H1 (cell line): ENCODE measurements at regions not wholly inside any gene's neighbourhood (a gene's known extent, or its start where the extent isn't known, plus 50 kb on each side); places are given as distances from the start of the nearest gene placed in this dataset.

ENCODE experiments used
- CTCF ChIA-PET: fragments of 300-600 bp; sonication (Branson Sonifier 250); formaldehyde crosslinking; loops from one replicate; lab custom pipeline; 2021; ENCODE audit not compliant: partially characterized antibody; lab: Charles Lee
- POLR2A ChIA-PET: fragments of 300-600 bp; sonication (Branson Sonifier 250); formaldehyde crosslinking; loops from one replicate; lab custom pipeline; 2021; ENCODE audit warnings: inconsistent platforms; ENCODE audit not compliant: partially characterized antibody; lab: Charles Lee
- DNase-seq, 2 experiments: peaks; one replicate each; pipeline versions ENCODE4 v3.0.0 to v3.0.0-alpha.2; 2010 to 2022; ENCODE audit warnings: low spot score in 2 of 2, low read depth in 1 of 2, mixed read lengths in 1 of 2
- FAIRE-seq: peaks from 2 replicates; lab custom pipeline; 2011; peaks lifted over from hg19 to GRCh38; lab: Jason Lieb, UNC
- H2AFZ ChIP-seq: 2 replicates; pipeline ENCODE4 v1.8.1; 2012; ENCODE audit warnings: low read length, inconsistent platforms
- H2AK5ac ChIP-seq: 2 replicates; pipeline ENCODE4 v1.6.1; 2013; ENCODE audit warnings: low read depth, low read length
- H2BK120ac ChIP-seq: replicated peaks from 2 replicates; pipeline ENCODE3; 2013; ENCODE audit warnings: low read depth, low read length, inconsistent platforms
- H2BK12ac ChIP-seq: 2 replicates; pipeline ENCODE4 v1.6.1; 2013; ENCODE audit warnings: low read depth, low read length
- H2BK15ac ChIP-seq: 2 replicates; pipeline ENCODE4 v1.6.1; 2013; ENCODE audit warnings: low read length
- H2BK20ac ChIP-seq: 2 replicates; pipeline ENCODE4 v1.6.1; 2013; ENCODE audit warnings: low read length
- H2BK5ac ChIP-seq: 2 replicates; pipeline ENCODE4 v1.6.1; 2013; ENCODE audit warnings: low read depth, low read length
- H3K14ac ChIP-seq: 2 replicates; pipeline ENCODE4 v1.6.1; 2013; ENCODE audit warnings: inconsistent platforms; ENCODE audit not compliant: insufficient read length
- H3K18ac ChIP-seq: 2 replicates; pipeline ENCODE4 v1.6.1; 2013; ENCODE audit warnings: low read length; ENCODE audit errors: extremely low read depth
- H3K23ac ChIP-seq: 2 replicates; pipeline ENCODE4 v1.6.1; 2013; ENCODE audit warnings: inconsistent platforms; ENCODE audit not compliant: insufficient read length
- H3K23me2 ChIP-seq: 2 replicates; pipeline ENCODE4 v1.6.1; 2013; ENCODE audit warnings: low read depth, low read length
- H3K27ac ChIP-seq: 2 replicates; pipeline ENCODE4 v1.6.1; 2011; ENCODE audit warnings: low read depth, low read length, inconsistent platforms
- H3K27me3 ChIP-seq, 4 experiments: replicated peaks in 1 of 4; 1 replicate in 1 of 4; 2 replicates in 3 of 4; pipeline versions ENCODE4 v1.6.1 to v1.8.1; 2011 to 2013; ENCODE audit warnings: low read length in 3 of 4, mild to moderate bottlenecking in 3 of 4, inconsistent platforms in 2 of 4, mixed read lengths in 2 of 4, moderate library complexity in 1 of 4; ENCODE audit not compliant: control insufficient read depth in 3 of 4, insufficient read depth in 3 of 4; ENCODE audit errors: extremely low read depth in 1 of 4
- H3K36me3 ChIP-seq, 4 experiments: 2 replicates each; pipeline versions ENCODE4 v1.6.1 to v1.8.1; 2011 to 2013; ENCODE audit warnings: mild to moderate bottlenecking in 4 of 4, low read length in 3 of 4, moderate library complexity in 2 of 4, control low read depth in 1 of 4, inconsistent platforms in 1 of 4; ENCODE audit not compliant: insufficient read depth in 4 of 4, control insufficient read depth in 2 of 4
- H3K4ac ChIP-seq: replicated peaks from 2 replicates; pipeline ENCODE3; 2013; ENCODE audit warnings: low read length, low read depth, mixed read lengths, inconsistent platforms; ENCODE audit not compliant: insufficient read length
- H3K4me1 ChIP-seq, 4 experiments: replicated peaks in 1 of 4; 1 replicate in 1 of 4; 2 replicates in 3 of 4; pipeline versions ENCODE4 v1.6.1 to v1.8.1; 2011 to 2013; ENCODE audit warnings: low read length in 3 of 4, inconsistent platforms in 2 of 4, mixed read lengths in 1 of 4; ENCODE audit not compliant: insufficient read depth in 4 of 4, control insufficient read depth in 3 of 4
- H3K4me2 ChIP-seq, 2 experiments: 2 replicates each; pipeline versions ENCODE4 v1.6.1 to v1.8.1; 2011 to 2013; ENCODE audit warnings: low read depth in 2 of 2, low read length in 2 of 2, control low read depth in 1 of 2, inconsistent platforms in 1 of 2, mild to moderate bottlenecking in 1 of 2; ENCODE audit not compliant: insufficient read depth in 1 of 2
- H3K4me3 ChIP-seq, 4 experiments: fragments of 200-600, 300-600 bp in 1 of 4; sonication (generic), shearing (Covaris generic), sonication (Bioruptor Twin) in 1 of 4; 2 replicates each; pipeline versions ENCODE4 v1.5.1 to v1.8.1; 2011 to 2016; ENCODE audit warnings: low read length in 4 of 4, low read depth in 3 of 4, control low read depth in 2 of 4, inconsistent platforms in 2 of 4, mild to moderate bottlenecking in 2 of 4, mixed read lengths in 1 of 4, moderate library complexity in 1 of 4; ENCODE audit not compliant: insufficient read depth in 2 of 4; ENCODE audit errors: extremely low read depth in 1 of 4
- H3K56ac ChIP-seq: replicated peaks from 2 replicates; pipeline ENCODE3; 2013; ENCODE audit warnings: low read depth, mild to moderate bottlenecking, mixed read lengths, low read length, inconsistent platforms; ENCODE audit not compliant: insufficient read length
- H3K79me1 ChIP-seq: 2 replicates; pipeline ENCODE4 v1.6.1; 2013; ENCODE audit warnings: low read depth, low read length, control low read depth
- H3K79me2 ChIP-seq, 2 experiments: 2 replicates each; pipeline versions ENCODE4 v1.6.1 to v1.8.1; 2012 to 2013; ENCODE audit warnings: low read length in 2 of 2, mild to moderate bottlenecking in 2 of 2, inconsistent platforms in 1 of 2; ENCODE audit not compliant: insufficient read depth in 2 of 2, control insufficient read depth in 1 of 2
- H3K9ac ChIP-seq, 4 experiments: replicated peaks in 1 of 4; 1 replicate in 1 of 4; 2 replicates in 3 of 4; pipeline versions ENCODE4 v1.6.1 to v1.8.1; 2011 to 2013; ENCODE audit warnings: low read depth in 3 of 4, low read length in 3 of 4, control low read depth in 2 of 4, mild to moderate bottlenecking in 2 of 4, moderate library complexity in 2 of 4, inconsistent platforms in 1 of 4; ENCODE audit errors: extremely low read depth in 1 of 4
- H3K9me3 ChIP-seq, 2 experiments: 2 replicates each; pipeline versions ENCODE4 v1.6.1 to v1.8.1; 2012 to 2013; ENCODE audit warnings: mild to moderate bottlenecking in 2 of 2, moderate library complexity in 2 of 2, control low read depth in 1 of 2, inconsistent platforms in 1 of 2, low read depth in 1 of 2, low read length in 1 of 2, mixed read lengths in 1 of 2; ENCODE audit not compliant: insufficient read depth in 2 of 2
- H4K20me1 ChIP-seq, 2 experiments: replicated peaks in 1 of 2; 2 replicates each; pipeline versions ENCODE3 to v1.8.1; 2011 to 2013; ENCODE audit warnings: inconsistent platforms in 2 of 2, low read length in 2 of 2, mild to moderate bottlenecking in 1 of 2; ENCODE audit not compliant: insufficient read depth in 2 of 2, control insufficient read depth in 1 of 2
- H4K5ac ChIP-seq: 2 replicates; pipeline ENCODE4 v1.6.1; 2013; ENCODE audit warnings: low read length, low read depth, mixed read lengths, inconsistent platforms; ENCODE audit not compliant: insufficient read length
- H4K8ac ChIP-seq: 2 replicates; pipeline ENCODE4 v1.8.0; 2013; ENCODE audit warnings: mild to moderate bottlenecking, moderate library complexity, low read length, inconsistent platforms; ENCODE audit not compliant: insufficient read depth; ENCODE audit errors: extremely low read depth
- H4K91ac ChIP-seq: replicated peaks from 2 replicates; pipeline ENCODE3; 2013; ENCODE audit warnings: low read length, mixed read lengths, inconsistent platforms; ENCODE audit not compliant: insufficient read length
- GTF2F1 ChIP-seq: IDR thresholded peaks from 2 replicates; pipeline ENCODE4 v1.6.1; 2012; ENCODE audit warnings: low read depth, low read length, improper control_type of control experiment, borderline replicate concordance
- KDM4A ChIP-seq: IDR thresholded peaks from one replicate; pipeline ENCODE4 v1.7.1; 2012; ENCODE audit warnings: low read depth, mild to moderate bottlenecking, moderate library complexity, low read length, inconsistent platforms; ENCODE audit not compliant: severe bottlenecking
- KDM5A ChIP-seq: fragments of 200-600 bp; IDR thresholded peaks from 2 replicates; pipeline ENCODE4 v1.7.1; 2012; ENCODE audit warnings: mild to moderate bottlenecking, low read length, inconsistent platforms, mixed read lengths
- SP2 ChIP-seq: IDR thresholded peaks from 2 replicates; pipeline ENCODE4 v1.6.1; 2012; ENCODE audit warnings: mild to moderate bottlenecking, low read length, inconsistent platforms
- WGBS, 2 experiments: shearing (Covaris generic) in 1 of 2; methylation state at CpG; one replicate each; pipeline versions ENCODE4 v1.1.6 to v1.1.7; 2013 to 2015; ENCODE audit warnings: low lambda C conversion rate in 2 of 2, mixed read lengths in 2 of 2, inconsistent platforms in 1 of 2, low coverage in 1 of 2, missing lambda C conversion rate in 1 of 2; ENCODE audit not compliant: insufficient replicate concordance in 2 of 2, insufficient coverage in 1 of 2, insufficient read length in 1 of 2; ENCODE audit errors: extremely low coverage in 1 of 2, missing lambda C conversion rate in 1 of 2; 5-methylcytosine and 5-hydroxymethylcytosine counted together

DNA sequence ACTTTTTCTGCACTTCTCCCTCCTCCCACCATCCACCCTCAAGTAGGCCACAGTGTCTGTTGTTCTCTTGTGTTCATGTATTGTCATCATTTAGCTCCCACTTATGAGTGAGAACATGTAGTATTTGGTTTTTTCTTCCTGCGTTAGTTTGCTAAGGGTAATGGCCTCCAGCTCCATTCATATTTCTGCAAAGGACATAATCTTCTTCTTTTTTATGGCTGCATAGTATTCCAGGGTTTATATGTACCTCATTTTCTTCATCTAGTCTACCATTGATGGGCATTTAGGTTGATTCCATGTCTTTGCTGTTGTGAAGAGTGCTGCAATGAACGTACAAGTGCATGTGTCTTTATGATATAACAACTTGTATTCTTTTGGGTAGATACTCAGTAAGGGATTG lies 230.4 kb downstream of the ARL4A start:
- no peak overlapping the region for H3K18ac ChIP-seq
- no peak overlapping the region for H2BK120ac ChIP-seq
- POLR2A ChIA-PET = no interaction called here
- H2AFZ ChIP-seq = no peak overlapping the region
- H3K23me2 ChIP-seq = no peaks in the 10 kb centered on the region
- H4K91ac ChIP-seq = no peak overlapping the region
- H3K4me1 ChIP-seq = no peaks in the 10 kb centered on the region
- no peak for DNase-seq
- no peak overlapping the region for H3K14ac ChIP-seq
- no peak overlapping the region for H4K5ac ChIP-seq
- no peaks in the 10 kb centered on the region for H3K79me2 ChIP-seq
- no peak overlapping the region for H2BK15ac ChIP-seq
- 88% methylated on average over 2 of the region's 2 CpGs; no CpG with 5 or more reads in 1 of the 2 experiments for WGBS, 2 experiments
- H3K4me2 ChIP-seq = no peak overlapping the region
- no peaks in the 10 kb centered on the region for H3K79me1 ChIP-seq
- FAIRE-seq = no peak
- no peak overlapping the region for H3K27ac ChIP-seq
- no peaks in the 10 kb centered on the region for H3K36me3 ChIP-seq
- no peak overlapping the region for H2AK5ac ChIP-seq
- no peak overlapping the region for H4K8ac ChIP-seq
- no peak for TF ChIP-seq SP2
- no peak for TF ChIP-seq KDM5A
- no peak for TF ChIP-seq KDM4A
- no peak for TF ChIP-seq GTF2F1
- TF ChIP-seq, all 59 proteins: peak for 0
- H3K9ac ChIP-seq = no peak overlapping the region
- no peak overlapping the region for H2BK5ac ChIP-seq
- no peak overlapping the region for H2BK12ac ChIP-seq
- no peaks in the 10 kb centered on the region for H4K20me1 ChIP-seq
- H3K23ac ChIP-seq = no peak overlapping the region
- H3K9me3 ChIP-seq = no peaks in the 10 kb centered on the region
- H3K27me3 ChIP-seq = no peaks in the 10 kb centered on the region
- CTCF ChIA-PET = interaction anchor here (1.3 kb wide), 1 partner anchor 20 kb away, joined by 4 read pairs; no protein-coding TSS in a partner anchor
- H3K56ac ChIP-seq = no peak overlapping the region
- H2BK20ac ChIP-seq = no peak overlapping the region
- no peak overlapping the region for H3K4me3 ChIP-seq
- H3K4ac ChIP-seq = no peak overlapping the region
